HG02973 (cell line): ENCODE measurements at regions not wholly inside any gene's neighbourhood (a gene's known extent, or its start where the extent isn't known, plus 50 kb on each side); places are given as distances from the start of the nearest gene placed in this dataset.

Source experiments
- ATAC-seq: cut with Tn5 transposase; IDR thresholded peaks from one replicate; pipeline ENCODE4 v1.9.1; 2021; ENCODE audit warnings: moderate library complexity; ENCODE audit not compliant: unreplicated experiment

DNA sequence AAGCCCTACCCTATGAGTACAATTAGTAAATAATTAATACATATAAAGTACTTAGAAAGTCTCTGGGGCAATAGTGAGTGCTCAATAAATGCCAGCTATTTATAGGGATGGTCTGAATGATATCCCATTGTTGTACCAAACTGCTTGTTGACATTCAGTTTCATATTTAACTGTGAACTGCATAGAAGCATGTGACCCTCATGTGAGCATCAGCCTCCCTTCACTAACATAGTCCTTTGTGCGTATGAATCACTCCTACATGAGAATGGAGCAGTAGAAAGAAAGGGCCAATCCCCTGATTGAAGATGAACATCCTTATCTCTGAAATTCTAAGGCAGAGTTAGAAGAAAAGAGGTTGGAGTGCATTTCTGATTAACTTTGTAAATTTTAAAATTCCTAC, 68.7 kb upstream of the ATP10A start:
- no peak for ATAC-seq

DNA sequence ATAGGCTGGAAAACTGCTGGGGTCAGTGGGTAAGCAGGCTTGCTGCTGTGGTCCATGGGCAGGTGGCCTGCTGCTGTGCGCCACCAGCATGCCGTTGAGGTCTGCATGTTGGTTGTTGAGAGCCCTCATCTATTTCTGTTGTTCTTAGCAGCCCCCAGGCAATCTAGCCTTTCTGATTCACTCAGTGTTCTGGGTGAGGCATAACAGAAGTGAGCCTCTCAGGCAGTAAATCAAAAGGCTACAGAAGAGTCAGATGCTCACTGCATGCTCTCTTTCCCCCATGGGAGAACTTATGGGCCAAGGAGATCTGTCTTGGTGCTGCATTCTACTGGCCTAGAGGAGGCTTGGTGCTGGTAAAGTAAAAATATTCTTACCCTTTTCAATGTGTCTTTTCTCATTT, 67.8 kb upstream of the ATP10A start:
- no peak for ATAC-seq
